ENCODE measurements at regions not wholly inside any gene's neighbourhood (a gene's known extent, or its start where the extent isn't known, plus 50 kb on each side); places are given as distances from the start of the nearest gene placed in this dataset.

- H3K79me2 ChIP-seq (ENCODE audit: control insufficient read depth in 1 of 2, insufficient read depth in 2 of 2, low read length in 2 of 2) = no peaks in the 10 kb centered on the region
- no peak overlapping the region for H4K91ac ChIP-seq (replicated peaks; ENCODE audit: insufficient read length, low read length)
- H2BK5ac ChIP-seq (ENCODE audit: low read depth, low read length) = no peak overlapping the region
- DNase-seq (ENCODE audit: low read depth in 1 of 2, low spot score in 2 of 2) = no peak
- CTCF ChIA-PET (ENCODE audit: partially characterized antibody) = interaction anchor here (2.2 kb wide), 1 partner anchor 11 kb away, joined by 6 read pairs; no protein-coding TSS in a partner anchor
- no peak overlapping the region for H2AFZ ChIP-seq (ENCODE audit: low read length)
- H2BK120ac ChIP-seq (replicated peaks; ENCODE audit: low read depth, low read length) = no peak overlapping the region
- no peak overlapping the region for H3K9ac ChIP-seq (replicated peaks in 1 of 4; ENCODE audit: extremely low read depth in 1 of 4, low read depth in 3 of 4, low read length in 3 of 4)
- H3K27me3 ChIP-seq (replicated peaks in 1 of 4; ENCODE audit: control insufficient read depth in 3 of 4, extremely low read depth in 1 of 4, insufficient read depth in 3 of 4, low read length in 3 of 4) = peaks cover 0 to 3% (median under 1%) of the 10 kb centered on the region in 4 experiments; a peak in 3 of 7 replicates
- H4K8ac ChIP-seq (ENCODE audit: extremely low read depth, insufficient read depth, low read length) = no peak overlapping the region
- H3K79me1 ChIP-seq (ENCODE audit: low read depth, low read length) = no peaks in the 10 kb centered on the region
- H3K14ac ChIP-seq (ENCODE audit: insufficient read length) = no peak overlapping the region
- H2BK15ac ChIP-seq (ENCODE audit: low read length) = no peak overlapping the region
- no peaks in the 10 kb centered on the region for H4K20me1 ChIP-seq (replicated peaks in 1 of 2; ENCODE audit: control insufficient read depth in 1 of 2, insufficient read depth in 2 of 2, low read length in 2 of 2)
- no peak for FAIRE-seq
- TF ChIP-seq SAP30 (IDR thresholded peaks at IDR 0.05; ENCODE audit: insufficient read depth, insufficient replicate concordance, low read length) (no peak), SIRT6 (IDR thresholded peaks at IDR 0.05; ENCODE audit: low read length) (no peak), KDM1A (IDR thresholded peaks at IDR 0.05; ENCODE audit: borderline replicate concordance, low read length) (no peak), FOSL1 (IDR thresholded peaks at IDR 0.05; ENCODE audit: insufficient read depth, low read depth, low read length) (no peak), CBX5 (IDR thresholded peaks at IDR 0.05; ENCODE audit: low read depth, low read length) (no peak), RFX5 (IDR thresholded peaks at IDR 0.05; ENCODE audit: borderline replicate concordance, low read depth, low read length) (no peak), BACH1 (IDR thresholded peaks at IDR 0.05; ENCODE audit: low read length) (no peak), GTF2F1 (IDR thresholded peaks at IDR 0.05; ENCODE audit: borderline replicate concordance, low read depth, low read length) (no peak), HDAC6 (IDR thresholded peaks at IDR 0.05; ENCODE audit: low read depth, low read length) (no peak), ASH2L (IDR thresholded peaks at IDR 0.05; ENCODE audit: low read length) (no peak), RNF2 (IDR thresholded peaks at IDR 0.05; ENCODE audit: borderline replicate concordance, low read depth, low read length, missing control alignments, poor library complexity, severe bottlenecking) (no peak), SUZ12 (IDR thresholded peaks at IDR 0.05; ENCODE audit: low read length) (no peak), NRF1 (IDR thresholded peaks at IDR 0.05; ENCODE audit: low read depth, low read length) (no peak)
- no peak overlapping the region for H3K18ac ChIP-seq (ENCODE audit: extremely low read depth, low read length)
- H3K23ac ChIP-seq (ENCODE audit: insufficient read length) = no peak overlapping the region
- H3K4ac ChIP-seq (replicated peaks; ENCODE audit: insufficient read length, low read depth, low read length) = no peak overlapping the region
- no peak overlapping the region for H3K4me3 ChIP-seq (ENCODE audit: extremely low read depth in 1 of 4, insufficient read depth in 2 of 4, low read depth in 3 of 4, low read length in 4 of 4)
- no peak overlapping the region for H3K4me2 ChIP-seq (ENCODE audit: insufficient read depth in 1 of 2, low read depth in 2 of 2, low read length in 2 of 2)
- H3K27ac ChIP-seq (ENCODE audit: low read depth, low read length) = no peak overlapping the region
- no peak overlapping the region for H2BK12ac ChIP-seq (ENCODE audit: low read depth, low read length)
- H2AK5ac ChIP-seq (ENCODE audit: low read depth, low read length) = no peak overlapping the region
- WGBS, 2 experiments (ENCODE audit: extremely low coverage in 1 of 2, insufficient coverage in 1 of 2, insufficient read length in 1 of 2, insufficient replicate concordance in 2 of 2, low coverage in 1 of 2, low lambda C conversion rate in 2 of 2, missing lambda C conversion rate in 1 of 2) = 89% methylated on average over 2 of the region's 2 CpGs; no CpG with 5 or more reads in 1 of the 2 experiments
- H3K9me3 ChIP-seq (ENCODE audit: insufficient read depth in 2 of 2, low read depth in 1 of 2, low read length in 1 of 2) = no peaks in the 10 kb centered on the region
- H3K4me1 ChIP-seq (replicated peaks in 1 of 4; ENCODE audit: control insufficient read depth in 3 of 4, insufficient read depth in 4 of 4, low read length in 3 of 4) = no peaks in the 10 kb centered on the region
- no peak overlapping the region for H4K5ac ChIP-seq (ENCODE audit: insufficient read length, low read depth, low read length)
- H3K56ac ChIP-seq (replicated peaks; ENCODE audit: insufficient read length, low read depth, low read length) = no peak overlapping the region
- no peaks in the 10 kb centered on the region for H3K36me3 ChIP-seq (ENCODE audit: control insufficient read depth in 2 of 4, insufficient read depth in 4 of 4, low read length in 3 of 4)
- POLR2A ChIA-PET (ENCODE audit: partially characterized antibody) = no interaction called here
- H3K23me2 ChIP-seq (ENCODE audit: low read depth, low read length) = no peaks in the 10 kb centered on the region
- no peak overlapping the region for H2BK20ac ChIP-seq (ENCODE audit: low read length)
Measured at GRCh38 chr13:111001636-111002035, 86.8 kb upstream of the ANKRD10 start.

Data from H1 (cell line).